AG04450 (cell line): ENCODE measurements at regions not wholly inside any gene's neighbourhood (a gene's known extent, or its start where the extent isn't known, plus 50 kb on each side); places are given as distances from the start of the nearest gene placed in this dataset.

Experiments
- CTCF ChIA-PET: fragments of 300-600, 350-600 bp; formaldehyde crosslinking; extraction: SDS; loops from one replicate; lab custom pipeline; 2022; ENCODE audit warnings: antibody characterized with exemption, inconsistent platforms; lab: Charles Lee
- POLR2A ChIA-PET: fragments of 350-600 bp; formaldehyde crosslinking; extraction: SDS; loops from one replicate; lab custom pipeline; 2021; ENCODE audit warnings: antibody characterized with exemption, inconsistent platforms; lab: Yijun Ruan, JAX
- DNase-seq: peaks from one replicate; pipeline ENCODE4 v3.0.0-alpha.2; 2011; ENCODE audit warnings: low read depth, low spot score
- H3K27ac ChIP-seq: one replicate; pipeline ENCODE4 v1.5.1; 2012; ENCODE audit warnings: low read depth, low read length, control low read depth
- H3K27me3 ChIP-seq: one replicate; pipeline ENCODE4 v1.6.0; 2012; ENCODE audit warnings: low read length; ENCODE audit not compliant: control insufficient read depth, insufficient read depth
- H3K4me3 ChIP-seq: 2 replicates; pipeline ENCODE4 v1.5.1; 2011; ENCODE audit warnings: mild to moderate bottlenecking, low read depth, low read length, control low read depth
- H3K9me3 ChIP-seq: 2 replicates; pipeline ENCODE4 v1.5.1; 2012; ENCODE audit warnings: low read length; ENCODE audit not compliant: control insufficient read depth, insufficient read depth
- CTCF ChIP-seq: IDR thresholded peaks from 2 replicates; pipeline ENCODE4 v1.5.1; 2011; ENCODE audit warnings: low read depth, low read length, control low read depth, inconsistent platforms

DNA sequence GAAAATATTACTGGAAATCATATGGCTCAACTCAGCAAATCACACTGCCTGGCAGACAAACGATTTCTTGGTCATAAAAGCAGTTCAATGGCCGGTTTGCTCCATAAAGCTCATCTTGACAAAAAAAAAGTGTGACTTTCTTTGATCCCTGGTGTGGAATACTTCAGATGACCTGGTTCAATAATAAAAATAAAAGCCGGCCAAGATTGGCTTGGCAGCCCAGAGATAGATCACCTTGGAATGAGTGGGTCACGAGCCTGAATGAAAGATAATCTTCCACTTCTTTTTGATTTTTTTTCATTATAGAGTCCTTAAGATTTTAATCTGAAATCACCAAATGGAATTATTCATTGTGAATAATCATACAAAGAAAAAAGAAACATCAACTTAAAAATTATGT is 445.3 kb upstream of the CITED2 start:
- ChIA-PET CTCF (no interaction called here), POLR2A (no interaction called here)
- Histone ChIP-seq H3K27me3 (no peaks in the 10 kb centered on the region), H3K9me3 (peaks cover 3% of the 10 kb centered on the region; the same call in 1 of the 2 replicates), H3K4me3 (no peak overlapping the region), H3K27ac (no peak overlapping the region)
- TF ChIP-seq CTCF = no peak
- no peak for DNase-seq

- no peak for TF ChIP-seq CTCF
- H3K4me3 ChIP-seq = no peak overlapping the region
- CTCF ChIA-PET = no interaction called here
Measured at GRCh38 chr6:139812939-139813338, 438.5 kb upstream of the CITED2 start.

DNA sequence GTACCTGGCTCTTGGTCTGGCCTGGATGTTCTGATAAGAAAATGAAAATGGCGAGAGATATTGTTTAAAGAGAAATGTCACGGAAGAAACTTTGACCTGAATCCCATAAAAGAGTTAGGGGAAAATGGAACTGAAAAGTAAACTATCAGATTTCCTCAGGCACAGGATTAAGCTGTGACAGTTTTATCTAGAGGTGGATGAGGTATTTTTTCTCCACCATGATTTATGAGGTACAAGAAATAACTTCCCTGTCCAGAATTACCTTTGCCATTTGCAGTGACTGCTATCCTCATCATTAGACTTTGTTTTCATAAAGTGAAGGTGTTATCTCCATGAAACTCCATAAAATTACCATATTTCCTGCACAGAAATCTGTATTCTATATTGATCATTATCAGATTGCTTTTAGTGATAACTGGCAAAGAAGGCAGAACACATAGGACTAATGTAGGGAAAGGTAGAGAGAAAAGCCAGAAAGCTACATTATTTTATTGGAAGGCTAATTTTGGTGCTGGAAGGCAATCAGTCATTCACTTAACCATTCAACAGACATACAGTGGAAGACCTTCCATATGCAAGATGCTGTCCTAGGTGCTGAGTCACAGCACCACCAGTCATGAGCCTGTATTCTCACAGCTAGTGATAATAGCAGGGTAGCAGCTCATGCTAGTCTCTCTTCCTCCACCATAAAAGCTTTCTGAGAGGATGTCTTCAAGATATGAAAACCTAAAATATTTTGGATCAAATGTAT is 427.3 kb upstream of the CITED2 start:
- Histone ChIP-seq H3K27me3 (no peaks in the 10 kb centered on the region), H3K4me3 (no peak overlapping the region), H3K27ac (no peak overlapping the region), H3K9me3 (peaks cover 13% of the 10 kb centered on the region)
- no peak for TF ChIP-seq CTCF
- DNase-seq = no peak
- ChIA-PET POLR2A (no interaction called here), CTCF (interaction anchor here (0.7 kb wide), 1 partner anchor 245 kb away, joined by 5 read pairs; no protein-coding TSS in a partner anchor)

More at GRCh38 chr6:139812939-139813338, 438.5 kb upstream of the CITED2 start:
- Histone ChIP-seq H3K27ac (no peak overlapping the region), H3K9me3 (no peaks in the 10 kb centered on the region), H3K27me3 (no peaks in the 10 kb centered on the region)
- POLR2A ChIA-PET = no interaction called here
- no peak for DNase-seq

GRCh38 chr6:139800837-139801236 is 426.4 kb upstream of the CITED2 start:
- Histone ChIP-seq H3K9me3 (peaks cover 13% of the 10 kb centered on the region), H3K4me3 (no peak overlapping the region), H3K27me3 (no peaks in the 10 kb centered on the region), H3K27ac (no peak overlapping the region)
- CTCF ChIA-PET = no interaction called here
- no peak for TF ChIP-seq CTCF
- no peak for DNase-seq
- POLR2A ChIA-PET = no interaction called here

GRCh38 chr6:139790527-139790926 is 416.1 kb upstream of the CITED2 start:
- Histone ChIP-seq H3K27me3 (no peaks in the 10 kb centered on the region), H3K4me3 (no peak overlapping the region), H3K27ac (no peak overlapping the region), H3K9me3 (no peaks in the 10 kb centered on the region; the same call in 1 of the 2 replicates)
- CTCF ChIA-PET = no interaction called here
- no peak for DNase-seq
- no peak for TF ChIP-seq CTCF
- POLR2A ChIA-PET = no interaction called here
